Stimulated activated naive CD8-positive, alpha-beta T cell treated with anti-CD3 and anti-CD28 coated beads, Interleukin-15, Interleukin-2, amounts not matched to agents 100 U/mL and 50 U/mL, for 24 hours (primary cell): ENCODE measurements at regions not wholly inside any gene's neighbourhood (a gene's known extent, or its start where the extent isn't known, plus 50 kb on each side); places are given as distances from the start of the nearest gene placed in this dataset.
A peak's percentile ranks its signal among the peaks of the same experiment; 100 is the strongest.

Experiments used
- ATAC-seq: fragments of 150-1000 bp; cut with Tn5 transposase; one replicate; pipeline ENCODE4 v1.10.0; 2021
- DNase-seq: peaks from one replicate; pipeline ENCODE4 v3.0.0; 2021

DNA sequence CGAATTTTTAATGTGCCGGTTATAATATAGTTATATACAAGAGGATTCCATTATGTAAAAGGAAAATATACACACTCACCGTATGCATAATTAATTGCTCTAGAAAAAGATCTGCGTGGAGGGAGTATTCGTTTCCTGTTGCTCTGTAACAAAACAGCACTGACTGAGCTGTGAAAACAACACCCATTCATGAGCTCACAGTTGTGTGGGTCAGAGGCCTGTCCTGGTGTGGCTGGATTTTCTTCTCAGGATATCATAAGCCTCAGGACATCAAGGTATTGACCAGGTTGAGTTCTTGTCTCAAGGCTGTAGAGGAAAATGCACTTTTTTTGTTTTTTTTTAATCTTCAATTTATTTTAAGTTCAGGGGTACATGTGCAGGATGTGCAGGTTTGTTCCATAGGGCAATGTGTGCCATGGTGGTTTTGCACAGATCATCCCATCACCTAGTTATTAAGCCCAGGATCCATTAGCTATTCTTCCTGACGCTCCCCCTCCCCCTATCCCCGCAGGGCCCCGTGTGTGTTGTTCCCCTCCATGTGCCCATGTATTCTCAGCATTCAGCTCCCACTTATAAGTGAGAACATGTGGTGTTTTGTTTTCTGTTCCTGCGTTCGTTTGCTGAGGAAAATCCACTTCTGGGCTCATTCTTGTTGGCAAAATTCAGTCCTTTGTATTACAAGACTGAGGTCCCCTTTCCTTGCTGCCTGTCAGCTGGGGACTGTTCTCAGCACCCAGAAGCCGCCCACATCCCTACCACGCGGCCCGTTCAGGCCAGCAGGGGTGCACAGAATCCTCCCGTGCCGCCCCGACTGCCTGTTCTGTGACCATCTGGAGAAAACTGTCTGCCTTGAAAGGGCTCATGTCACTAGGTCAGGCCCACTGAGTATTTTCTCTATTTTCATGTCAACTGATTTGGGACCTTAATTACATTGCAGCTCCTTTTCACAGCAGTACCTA, 87.4 kb upstream of the ERRFI1 start:
- DNase-seq: no peak
- ATAC-seq: no peak

GRCh38 chr1:8112611-8113261, 86.6 kb upstream of the ERRFI1 start:
- ATAC-seq (no peak), DNase-seq (no peak)

GRCh38 chr1:8111560-8111959, 85.5 kb upstream of the ERRFI1 start:
- ATAC-seq (no peak), DNase-seq (no peak)

- ATAC-seq (no peak), DNase-seq (no peak)
Measured at GRCh38 chr1:8109216-8109615, 83.1 kb upstream of the ERRFI1 start.

DNA sequence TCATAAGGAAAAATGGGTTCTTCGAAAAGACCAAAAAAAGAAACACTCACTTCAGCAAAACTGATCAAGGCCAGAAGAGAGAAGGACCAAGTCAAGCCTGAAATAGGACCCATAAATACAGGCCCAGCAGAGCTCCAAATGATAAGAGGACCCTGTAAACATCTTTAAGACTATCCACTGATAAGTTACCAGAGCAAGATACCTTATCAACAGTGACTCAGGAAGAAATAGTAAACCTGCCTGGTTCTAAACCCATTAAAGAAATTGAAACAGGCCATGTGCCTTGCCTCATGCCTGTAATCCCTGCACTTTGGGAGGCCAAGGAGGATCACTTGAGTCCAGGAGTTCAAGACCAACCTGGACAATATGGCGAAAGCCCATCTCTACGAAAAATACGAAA, 81.8 kb upstream of the ERRFI1 start:
- ATAC-seq (no peak), DNase-seq (no peak)

GRCh38 chr1:8104278-8105236, 78.4 kb upstream of the ERRFI1 start:
- ATAC-seq (no peak), DNase-seq (no peak)

DNA sequence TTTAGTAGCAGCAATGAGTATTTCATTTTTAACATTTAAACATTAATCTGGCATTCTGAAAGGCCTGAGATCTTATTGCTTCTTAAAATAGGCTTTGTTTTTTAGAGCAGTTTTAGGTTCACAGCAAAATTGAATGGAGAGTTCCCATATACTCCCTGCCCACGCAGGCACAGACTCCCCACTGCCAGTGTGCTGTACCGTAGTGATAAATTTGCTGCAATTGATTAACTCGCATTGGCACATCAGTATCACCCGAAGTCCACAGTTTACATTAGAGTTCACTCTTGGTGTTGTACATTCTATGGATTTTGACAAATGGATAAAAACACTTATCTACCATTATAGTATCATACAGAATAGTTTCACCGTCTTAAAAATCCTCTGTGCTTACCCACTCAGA, 71.8 kb upstream of the ERRFI1 start:
- DNase-seq (no peak), ATAC-seq (no peak)

DNA sequence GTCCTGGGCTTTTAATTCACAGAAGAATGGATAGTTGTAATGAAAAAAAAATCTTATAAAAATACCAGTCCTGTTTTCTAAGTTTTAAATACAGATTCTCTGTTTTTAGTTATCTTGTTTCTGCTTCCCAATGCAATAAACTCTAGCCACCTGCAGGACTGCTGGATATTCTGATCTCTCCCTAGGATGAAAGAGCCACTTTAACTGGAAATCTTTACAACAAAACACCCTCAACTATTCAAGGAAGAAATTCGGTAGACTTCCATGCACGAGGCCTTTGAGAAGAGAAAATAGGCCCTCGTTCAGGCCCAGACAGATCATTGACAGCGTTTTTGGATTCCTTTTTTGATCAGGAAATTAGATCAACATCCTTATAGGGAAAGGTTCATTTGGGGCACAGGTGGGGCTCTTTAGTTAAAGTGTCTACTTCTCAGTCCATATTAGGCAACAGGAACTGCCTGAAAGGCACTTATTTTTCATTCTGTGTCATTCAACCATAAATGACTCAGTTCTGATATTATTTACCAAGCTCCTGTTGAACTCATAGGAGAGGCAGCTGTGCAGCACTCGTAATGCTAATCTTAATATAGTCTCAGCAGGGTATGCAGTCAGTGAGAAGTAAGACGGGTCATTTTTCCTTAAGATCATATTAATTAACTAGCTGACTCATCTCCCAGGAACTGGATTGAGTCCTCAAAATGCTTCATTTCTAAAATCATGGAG, 71.1 kb upstream of the ERRFI1 start:
- DNase-seq (no peak), ATAC-seq (peak; percentile 92)

DNA sequence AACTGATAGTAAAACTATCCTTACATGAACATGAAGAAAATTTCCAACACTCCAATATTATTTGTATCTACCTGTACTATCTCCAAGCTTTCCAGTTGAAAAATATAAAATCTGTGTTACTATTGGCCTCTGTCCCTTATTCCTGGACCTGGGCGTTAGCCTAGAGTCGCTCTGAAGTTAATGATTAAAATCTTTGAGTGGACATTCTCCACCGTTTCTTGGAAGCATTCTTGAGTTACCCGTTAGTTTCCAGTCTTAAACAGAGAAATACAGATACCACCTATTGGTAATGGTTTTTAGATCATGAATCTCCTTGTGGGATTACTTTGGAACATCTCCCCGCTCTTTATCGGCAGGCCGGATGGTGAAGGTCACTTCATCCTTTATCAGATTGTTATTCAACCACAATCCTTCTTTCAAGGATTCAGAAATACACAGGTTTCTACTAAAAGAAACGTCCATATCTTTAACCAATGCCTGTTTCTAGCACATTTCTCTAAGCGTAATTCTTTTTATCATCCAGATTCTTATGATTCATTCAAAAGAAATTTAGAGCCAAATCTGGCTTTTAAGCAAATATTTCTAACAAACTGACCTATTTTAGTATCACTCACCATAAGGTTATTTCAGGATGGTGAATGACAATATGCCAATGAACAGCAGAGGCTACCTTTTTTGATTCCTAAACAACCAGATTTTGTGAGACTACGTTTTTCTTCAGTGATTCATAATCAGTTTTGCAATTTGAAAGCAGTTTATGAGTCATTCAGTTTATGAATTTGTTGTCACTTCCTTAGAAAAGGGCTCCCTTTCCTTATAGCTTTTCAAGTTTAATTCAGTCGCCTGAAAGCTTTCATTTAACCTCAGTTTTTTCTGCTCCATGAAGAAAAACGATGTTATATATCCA, 70.2 kb upstream of the ERRFI1 start:
- ATAC-seq (no peak), DNase-seq (no peak)

GRCh38 chr1:8095584-8095983, 69.5 kb upstream of the ERRFI1 start:
- ATAC-seq (no peak), DNase-seq (no peak)

GRCh38 chr1:8094481-8095241, 68.6 kb upstream of the ERRFI1 start:
- DNase-seq (no peak), ATAC-seq (peak; percentile 61)

- ATAC-seq (no peak), DNase-seq (no peak)
Measured at GRCh38 chr1:8093221-8093980, 67.3 kb upstream of the ERRFI1 start.

- ATAC-seq: no peak
Measured at GRCh38 chr1:8092657-8093056, 66.5 kb upstream of the ERRFI1 start.

GRCh38 chr1:8091691-8092090, 65.6 kb upstream of the ERRFI1 start:
- DNase-seq: no peak
- ATAC-seq: no peak

More at GRCh38 chr1:8092657-8093056, 66.5 kb upstream of the ERRFI1 start:
- no peak for DNase-seq

GRCh38 chr1:8090241-8090702, 64.2 kb upstream of the ERRFI1 start:
- peak; percentile 44 for ATAC-seq

DNA sequence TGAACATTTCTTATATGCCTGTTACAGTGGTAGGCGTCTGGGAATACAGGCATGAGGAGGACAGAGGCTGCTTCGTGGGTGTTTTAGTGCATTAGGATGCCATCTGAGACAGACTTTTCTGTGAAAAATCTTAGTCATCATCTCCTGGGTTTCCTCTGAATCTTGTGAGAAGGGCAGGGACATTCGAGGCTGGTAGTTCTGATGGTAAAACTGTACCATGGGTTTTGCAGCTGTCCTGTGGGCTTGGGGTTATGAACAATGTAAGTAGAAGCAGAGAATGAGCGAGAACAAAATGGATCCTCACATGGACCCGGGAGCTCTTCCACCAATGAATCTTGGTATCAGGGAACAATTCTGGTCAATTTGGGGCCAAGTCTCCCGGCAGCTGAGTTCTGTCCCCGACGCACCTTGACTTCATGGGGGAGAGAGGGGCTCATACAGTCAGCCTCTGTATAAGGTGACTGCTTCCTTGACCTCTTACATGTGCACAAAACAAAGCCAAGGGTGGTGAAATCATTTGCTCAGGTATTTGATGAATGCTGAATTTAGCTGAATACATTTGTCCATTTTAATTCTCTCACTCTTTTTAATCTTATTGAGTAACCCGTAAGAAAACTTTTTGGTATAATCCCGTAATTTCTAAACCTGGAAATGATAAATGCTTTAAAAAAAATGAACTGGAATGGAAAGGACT, 63.6 kb upstream of the ERRFI1 start:
- ATAC-seq (peak; percentile 40), DNase-seq (no peak)

More at GRCh38 chr1:8090241-8090702, 64.2 kb upstream of the ERRFI1 start:
- no peak for DNase-seq

DNA sequence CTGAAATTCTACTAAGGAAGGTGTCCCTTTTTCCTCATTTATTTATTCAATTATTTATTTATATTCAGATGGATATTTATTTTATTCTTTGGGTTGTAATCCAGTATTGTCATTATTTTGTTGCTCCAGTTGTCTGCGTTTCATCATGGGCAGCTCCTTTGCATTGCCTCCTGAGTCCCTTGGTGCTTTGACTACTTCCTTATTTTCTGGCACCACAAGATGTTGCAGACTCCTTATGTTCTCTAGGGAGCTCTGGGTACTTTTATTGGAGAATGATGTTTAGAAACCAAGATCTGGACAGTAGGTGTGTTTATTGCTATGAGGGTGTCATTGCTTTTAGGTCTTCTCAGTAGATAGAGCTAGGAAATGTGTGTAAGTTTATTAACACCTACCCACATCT, 59.9 kb upstream of the ERRFI1 start:
- ATAC-seq (no peak), DNase-seq (no peak)

DNA sequence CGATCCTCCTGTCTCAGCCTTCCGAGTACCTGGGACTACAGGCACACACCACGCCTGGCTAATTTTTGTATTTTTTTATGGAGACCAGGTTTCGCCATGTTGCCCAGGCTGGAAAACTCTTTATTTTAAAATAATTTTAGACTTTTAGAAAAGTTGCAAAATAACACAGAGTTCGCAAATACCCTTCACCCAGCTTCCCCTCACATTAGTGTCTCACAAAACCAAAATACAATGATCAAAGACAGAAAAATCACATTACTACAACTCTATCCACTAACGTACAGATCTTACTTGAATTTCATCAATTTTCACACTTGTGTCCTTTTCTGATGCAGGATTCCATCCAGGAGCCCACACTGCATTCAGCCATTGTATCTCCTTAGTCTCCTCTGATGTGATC, 58.8 kb upstream of the ERRFI1 start:
- no peak for DNase-seq
- ATAC-seq: no peak
